ENCODE measurements at regions not wholly inside any gene's neighbourhood (a gene's known extent, or its start where the extent isn't known, plus 50 kb on each side); places are given as distances from the start of the nearest gene placed in this dataset.

- no peaks in the 10 kb centered on the region for H3K4me1 ChIP-seq (ENCODE audit: control insufficient read depth, extremely low read depth, insufficient read depth, low read length)
- H3K4me3 ChIP-seq (ENCODE audit: control insufficient read depth in 2 of 3, extremely low read depth in 1 of 3, insufficient read depth in 2 of 3, low read depth in 1 of 3, low read length in 3 of 3), result no peak overlapping the region
- no peaks in the 10 kb centered on the region for H3K9me3 ChIP-seq (ENCODE audit: control insufficient read depth, low read depth, low read length)
- H2AFZ ChIP-seq (ENCODE audit: control insufficient read depth, low read length), result no peak overlapping the region
- H3K27me3 ChIP-seq (ENCODE audit: control insufficient read depth, extremely low read depth, insufficient read depth, low read length), result no peaks in the 10 kb centered on the region
- no peaks in the 10 kb centered on the region for H4K20me1 ChIP-seq (ENCODE audit: control insufficient read depth, extremely low read depth, insufficient read depth, low read length)
- no peak overlapping the region for H3K9ac ChIP-seq (ENCODE audit: control insufficient read depth, extremely low read depth, insufficient read depth, low read length)
- H3K4me2 ChIP-seq (ENCODE audit: control insufficient read depth, extremely low read depth, insufficient read depth, low read depth, low read length), result no peak overlapping the region
- TF ChIP-seq EZH2 (IDR thresholded peaks at IDR 0.05; ENCODE audit: low read length), result no peak
- TF ChIP-seq, protein P1, sequence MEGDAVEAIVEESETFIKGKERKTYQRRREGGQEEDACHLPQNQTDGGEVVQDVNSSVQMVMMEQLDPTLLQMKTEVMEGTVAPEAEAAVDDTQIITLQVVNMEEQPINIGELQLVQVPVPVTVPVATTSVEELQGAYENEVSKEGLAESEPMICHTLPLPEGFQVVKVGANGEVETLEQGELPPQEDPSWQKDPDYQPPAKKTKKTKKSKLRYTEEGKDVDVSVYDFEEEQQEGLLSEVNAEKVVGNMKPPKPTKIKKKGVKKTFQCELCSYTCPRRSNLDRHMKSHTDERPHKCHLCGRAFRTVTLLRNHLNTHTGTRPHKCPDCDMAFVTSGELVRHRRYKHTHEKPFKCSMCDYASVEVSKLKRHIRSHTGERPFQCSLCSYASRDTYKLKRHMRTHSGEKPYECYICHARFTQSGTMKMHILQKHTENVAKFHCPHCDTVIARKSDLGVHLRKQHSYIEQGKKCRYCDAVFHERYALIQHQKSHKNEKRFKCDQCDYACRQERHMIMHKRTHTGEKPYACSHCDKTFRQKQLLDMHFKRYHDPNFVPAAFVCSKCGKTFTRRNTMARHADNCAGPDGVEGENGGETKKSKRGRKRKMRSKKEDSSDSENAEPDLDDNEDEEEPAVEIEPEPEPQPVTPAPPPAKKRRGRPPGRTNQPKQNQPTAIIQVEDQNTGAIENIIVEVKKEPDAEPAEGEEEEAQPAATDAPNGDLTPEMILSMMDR (optimal IDR thresholded peaks at IDR 0.05 in 1 of 3, IDR thresholded peaks at IDR 0.05 in 1 of 3, conservative IDR thresholded peaks at IDR 0.05 in 1 of 3; ENCODE audit: extremely low read depth in 1 of 3, insufficient read depth in 2 of 3, low read length in 3 of 3), result no peak
- no peaks in the 10 kb centered on the region for H3K36me3 ChIP-seq (ENCODE audit: control insufficient read depth in 2 of 2, extremely low read depth in 1 of 2, insufficient read depth in 2 of 2, low read length in 2 of 2)
- FAIRE-seq (no peak), DNase-seq (ENCODE audit: low read depth, low spot score) (no peak)
- H3K79me2 ChIP-seq (ENCODE audit: control insufficient read depth, insufficient read depth, low read length), result no peaks in the 10 kb centered on the region
- no peak overlapping the region for H3K27ac ChIP-seq (ENCODE audit: control insufficient read depth, insufficient read depth, low read length)
- H3K9me1 ChIP-seq (ENCODE audit: control insufficient read depth, extremely low read depth, insufficient read depth, low read length), result no peaks in the 10 kb centered on the region
- dilution Hi-C loops (cut with MboI; ENCODE audit: extremely low pct_ligation_motif_present, low sequenced_read_pairs), result no loop called here
Measured at GRCh38 chr14:44785096-44785495, 176.7 kb downstream of the KLHL28 start.

DNA sequence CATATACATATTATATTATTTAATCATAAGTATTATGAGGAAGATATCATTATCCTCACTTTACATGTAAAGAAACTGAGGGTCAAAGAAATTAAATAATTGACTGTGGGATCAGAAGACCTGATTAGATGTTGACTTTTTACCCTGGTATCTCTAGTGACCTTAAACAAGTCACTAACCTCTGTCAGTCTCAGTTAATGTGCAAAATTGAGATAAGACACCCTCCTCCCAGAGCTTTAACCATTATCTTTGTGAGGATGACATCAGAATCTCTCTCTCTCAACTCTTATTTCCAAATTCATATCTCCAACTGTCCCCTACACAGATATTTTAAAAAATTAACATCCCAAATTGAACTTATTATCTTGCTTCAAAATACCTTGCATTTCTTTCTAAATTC, 177.8 kb downstream of the KLHL28 start:
- H3K79me2 ChIP-seq (ENCODE audit: control insufficient read depth, insufficient read depth, low read length), result no peaks in the 10 kb centered on the region
- dilution Hi-C loops (cut with MboI; ENCODE audit: extremely low pct_ligation_motif_present, low sequenced_read_pairs), result no loop called here
- no peak for DNase-seq (ENCODE audit: low read depth, low spot score)

More for the DNA sequence above, 177.8 kb downstream of the KLHL28 start:
- Histone ChIP-seq H3K4me3 (ENCODE audit: control insufficient read depth in 2 of 3, extremely low read depth in 1 of 3, insufficient read depth in 2 of 3, low read depth in 1 of 3, low read length in 3 of 3) (no peak overlapping the region), H3K27ac (ENCODE audit: control insufficient read depth, insufficient read depth, low read length) (no peak overlapping the region), H3K36me3 (ENCODE audit: control insufficient read depth in 2 of 2, extremely low read depth in 1 of 2, insufficient read depth in 2 of 2, low read length in 2 of 2) (no peaks in the 10 kb centered on the region), H3K27me3 (ENCODE audit: control insufficient read depth, extremely low read depth, insufficient read depth, low read length) (no peaks in the 10 kb centered on the region), H3K4me1 (ENCODE audit: control insufficient read depth, extremely low read depth, insufficient read depth, low read length) (no peaks in the 10 kb centered on the region), H3K9me3 (ENCODE audit: control insufficient read depth, low read depth, low read length) (no peaks in the 10 kb centered on the region), H3K9me1 (ENCODE audit: control insufficient read depth, extremely low read depth, insufficient read depth, low read length) (no peaks in the 10 kb centered on the region), H4K20me1 (ENCODE audit: control insufficient read depth, extremely low read depth, insufficient read depth, low read length) (no peaks in the 10 kb centered on the region), H2AFZ (ENCODE audit: control insufficient read depth, low read length) (no peak overlapping the region), H3K4me2 (ENCODE audit: control insufficient read depth, extremely low read depth, insufficient read depth, low read depth, low read length) (no peak overlapping the region), H3K9ac (ENCODE audit: control insufficient read depth, extremely low read depth, insufficient read depth, low read length) (no peak overlapping the region)
- TF ChIP-seq EZH2 (IDR thresholded peaks at IDR 0.05; ENCODE audit: low read length), result no peak
- TF ChIP-seq, protein P1 (optimal IDR thresholded peaks at IDR 0.05 in 1 of 3, IDR thresholded peaks at IDR 0.05 in 1 of 3, conservative IDR thresholded peaks at IDR 0.05 in 1 of 3; ENCODE audit: extremely low read depth in 1 of 3, insufficient read depth in 2 of 3, low read length in 3 of 3), result no peak
- no peak for FAIRE-seq

All from keratinocyte (primary cell).